22Rv1 (cell line): ENCODE measurements at regions not wholly inside any gene's neighbourhood (a gene's known extent, or its start where the extent isn't known, plus 50 kb on each side); places are given as distances from the start of the nearest gene placed in this dataset.

Experiments used
- H3K27ac ChIP-seq: fragments of 450-650 bp; 2 replicates; pipeline ENCODE4 v1.5.1; 2017
- ZFX ChIP-seq: fragments of 450-650 bp; IDR thresholded peaks from 2 replicates; pipeline ENCODE4 v1.6.1; 2017; ENCODE audit warnings: antibody characterized with exemption, borderline replicate concordance
- TF ChIP-seq, protein P1 (sequence below): fragments of 450-650 bp; IDR thresholded peaks from 2 replicates; pipeline ENCODE4 v1.5.1; 2017; ENCODE audit warnings: mild to moderate bottlenecking

DNA sequence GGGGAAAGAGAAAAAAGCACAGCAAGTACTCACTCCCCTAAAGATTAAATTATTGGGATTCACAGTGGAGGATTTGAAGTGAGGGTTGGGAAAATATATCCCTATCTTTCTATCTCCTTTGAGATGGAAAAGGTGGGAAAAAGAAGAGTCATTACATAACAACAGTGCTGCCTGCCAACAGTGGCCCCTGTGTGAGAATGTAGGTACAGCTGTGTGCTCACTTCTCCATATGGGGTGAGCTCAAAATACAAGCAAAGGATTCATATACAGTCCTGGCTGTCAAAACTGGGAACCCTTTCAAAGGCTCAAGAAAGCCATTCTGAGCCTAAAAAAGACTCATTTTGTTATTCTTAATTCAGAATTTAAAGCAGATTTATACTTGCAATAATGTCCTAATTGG, 458.5 kb downstream of the GPAM start:
- H3K27ac ChIP-seq = no peak overlapping the region
- no peak for TF ChIP-seq ZFX
- TF ChIP-seq, protein P1, sequence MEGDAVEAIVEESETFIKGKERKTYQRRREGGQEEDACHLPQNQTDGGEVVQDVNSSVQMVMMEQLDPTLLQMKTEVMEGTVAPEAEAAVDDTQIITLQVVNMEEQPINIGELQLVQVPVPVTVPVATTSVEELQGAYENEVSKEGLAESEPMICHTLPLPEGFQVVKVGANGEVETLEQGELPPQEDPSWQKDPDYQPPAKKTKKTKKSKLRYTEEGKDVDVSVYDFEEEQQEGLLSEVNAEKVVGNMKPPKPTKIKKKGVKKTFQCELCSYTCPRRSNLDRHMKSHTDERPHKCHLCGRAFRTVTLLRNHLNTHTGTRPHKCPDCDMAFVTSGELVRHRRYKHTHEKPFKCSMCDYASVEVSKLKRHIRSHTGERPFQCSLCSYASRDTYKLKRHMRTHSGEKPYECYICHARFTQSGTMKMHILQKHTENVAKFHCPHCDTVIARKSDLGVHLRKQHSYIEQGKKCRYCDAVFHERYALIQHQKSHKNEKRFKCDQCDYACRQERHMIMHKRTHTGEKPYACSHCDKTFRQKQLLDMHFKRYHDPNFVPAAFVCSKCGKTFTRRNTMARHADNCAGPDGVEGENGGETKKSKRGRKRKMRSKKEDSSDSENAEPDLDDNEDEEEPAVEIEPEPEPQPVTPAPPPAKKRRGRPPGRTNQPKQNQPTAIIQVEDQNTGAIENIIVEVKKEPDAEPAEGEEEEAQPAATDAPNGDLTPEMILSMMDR = no peak

DNA sequence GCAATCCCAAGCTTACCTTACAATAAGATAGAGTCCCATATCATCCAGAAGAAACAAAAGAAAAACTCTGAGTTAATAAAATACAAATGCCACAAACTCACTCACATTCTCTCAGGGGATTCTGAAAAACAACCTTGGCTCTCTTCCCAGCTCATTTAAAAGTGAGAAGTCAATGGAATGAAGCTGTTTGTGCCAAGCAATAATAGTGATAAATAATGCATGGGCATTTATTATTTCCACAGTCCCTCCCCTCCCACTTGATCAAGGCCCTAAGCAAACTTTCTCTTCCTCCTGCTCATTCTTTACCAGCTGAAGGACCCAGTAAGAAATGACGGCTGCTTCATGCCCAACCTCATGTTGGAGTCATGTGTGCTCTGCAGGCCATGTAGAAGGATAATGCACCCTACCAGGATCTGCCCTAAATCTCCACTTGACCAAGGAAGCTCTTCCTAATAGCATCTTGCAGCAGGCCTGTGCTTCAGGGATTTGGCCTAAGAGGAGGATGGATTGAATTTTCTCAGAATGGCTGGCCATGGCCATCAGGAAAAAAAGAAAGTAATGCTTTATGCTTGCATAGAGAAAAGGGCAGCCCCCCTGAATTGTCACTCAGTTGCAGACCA, 451.3 kb downstream of the GPAM start:
- TF ChIP-seq, protein P1 = no peak
- no peak for TF ChIP-seq ZFX
- no peak overlapping the region for H3K27ac ChIP-seq

DNA sequence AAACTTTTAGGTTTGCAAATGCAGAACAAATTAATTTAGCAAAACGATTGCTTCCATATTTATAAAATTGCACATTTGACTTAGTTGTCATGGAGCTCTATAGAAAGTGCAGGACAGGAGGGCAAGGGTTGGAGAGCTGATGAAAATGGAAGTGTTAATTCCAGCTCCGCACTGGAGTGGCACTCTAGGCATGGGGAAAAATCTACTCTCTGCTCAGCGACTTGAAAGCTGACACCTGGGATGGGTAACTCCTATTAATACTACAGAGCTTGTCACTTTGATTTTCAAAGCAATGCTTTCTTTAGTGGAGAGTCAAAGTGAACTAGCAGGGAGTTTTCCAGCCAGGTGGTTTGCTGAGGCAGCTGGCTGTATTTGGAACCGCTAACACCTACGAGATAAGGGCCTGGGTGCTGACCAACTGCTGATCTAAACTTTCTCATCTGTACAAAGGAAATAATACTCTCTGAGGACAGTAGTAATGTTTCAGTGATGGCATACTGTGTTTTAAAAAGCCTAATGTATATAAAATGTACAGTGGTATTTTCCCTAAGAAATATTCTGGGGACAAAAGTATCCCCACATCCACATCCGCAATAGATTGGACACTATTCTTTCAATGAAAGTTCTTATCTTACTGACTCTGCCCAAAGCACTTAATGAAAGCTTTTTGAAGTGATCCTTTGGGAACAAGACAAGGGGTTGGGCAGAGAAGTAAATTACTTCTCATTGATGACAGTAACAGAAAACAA, 444.3 kb downstream of the GPAM start:
- H3K27ac ChIP-seq = no peak overlapping the region
- TF ChIP-seq, protein P1 = no peak
- TF ChIP-seq ZFX = no peak

DNA sequence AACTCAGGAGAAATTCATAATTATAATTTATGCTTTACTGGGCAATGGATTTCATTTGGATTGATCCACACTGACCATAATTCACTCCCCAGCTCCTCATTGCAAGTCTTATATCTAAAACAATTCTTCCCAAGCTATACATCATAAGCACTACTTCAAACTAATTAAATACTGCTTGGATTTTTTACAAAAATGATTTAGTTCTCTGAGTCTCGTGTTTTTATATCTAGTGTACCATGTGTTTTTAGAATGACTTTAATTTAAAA, 443.8 kb downstream of the GPAM start:
- no peak for TF ChIP-seq ZFX
- TF ChIP-seq, protein P1 = no peak

DNA sequence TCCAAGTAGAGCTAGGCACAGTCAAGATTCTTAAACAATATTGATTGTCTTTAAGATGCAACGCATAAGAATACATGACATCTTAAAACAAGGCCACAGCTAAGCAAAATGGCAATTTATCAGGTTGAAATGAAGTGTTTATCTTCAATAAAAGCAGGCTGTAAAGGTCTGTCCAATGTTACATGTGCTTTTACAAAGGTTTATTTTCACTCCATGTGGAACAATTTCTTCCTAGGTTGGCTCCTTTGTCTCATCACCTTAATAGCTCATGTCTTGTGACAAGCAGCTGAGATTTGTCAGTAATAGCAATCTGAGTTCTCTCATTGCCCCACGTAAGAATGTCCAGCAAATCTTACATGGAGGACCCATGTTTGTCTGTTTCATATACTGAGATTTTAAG, 437.6 kb downstream of the GPAM start:
- no peak overlapping the region for H3K27ac ChIP-seq
- TF ChIP-seq, protein P1 = no peak
- TF ChIP-seq ZFX = no peak

More for the DNA sequence above, 443.8 kb downstream of the GPAM start:
- no peak overlapping the region for H3K27ac ChIP-seq

DNA sequence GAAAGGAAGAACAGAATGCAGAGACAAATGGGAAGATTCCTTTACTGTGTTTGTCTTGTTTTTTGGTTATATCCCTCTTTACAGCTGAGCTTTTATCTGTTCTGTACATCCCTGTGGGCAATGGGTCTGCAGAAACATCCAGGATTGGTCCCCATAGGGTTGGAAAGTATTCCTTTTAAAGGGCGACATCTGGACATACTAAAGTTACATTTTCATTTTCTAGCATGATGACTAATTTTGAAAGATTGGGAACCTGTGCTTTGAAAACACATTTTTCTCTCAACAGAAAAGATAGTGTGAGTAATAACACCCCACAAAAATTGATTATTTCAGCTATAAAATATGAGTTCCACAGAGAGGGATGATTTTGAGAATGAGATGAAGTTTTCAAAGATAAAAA, 435.8 kb downstream of the GPAM start:
- TF ChIP-seq, protein P1 = no peak
- TF ChIP-seq ZFX = no peak
- H3K27ac ChIP-seq = no peak overlapping the region

DNA sequence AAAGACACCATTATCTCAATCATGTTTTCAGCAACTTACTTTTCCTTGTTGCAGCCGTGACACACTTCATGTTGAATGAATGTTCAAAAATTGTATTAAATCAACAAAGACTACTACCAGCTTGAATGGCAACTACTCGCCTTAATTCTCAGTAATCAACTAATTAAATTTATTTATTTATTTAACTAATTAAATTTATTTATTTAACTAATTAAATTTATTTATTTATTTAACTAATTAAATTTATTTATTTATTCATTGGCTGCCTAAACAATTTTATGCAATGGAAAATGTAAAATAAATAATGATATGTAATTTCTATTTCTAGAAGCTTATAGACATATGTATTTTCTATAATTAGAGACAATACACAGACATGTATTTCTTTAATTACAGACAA, 435.4 kb downstream of the GPAM start:
- no peak for TF ChIP-seq ZFX
- TF ChIP-seq, protein P1 = no peak

More for the DNA sequence above, 435.4 kb downstream of the GPAM start:
- no peak overlapping the region for H3K27ac ChIP-seq
